HG03457 (cell line): ENCODE measurements at regions not wholly inside any gene's neighbourhood (a gene's known extent, or its start where the extent isn't known, plus 50 kb on each side); places are given as distances from the start of the nearest gene placed in this dataset.
"Not testable (repeated sequence)": the region's sequence is repeated elsewhere in the genome, so short reads cannot be mapped to it uniquely, and the experiment has no call there.

Experiments
- ATAC-seq: cut with Tn5 transposase; IDR thresholded peaks from one replicate; pipeline ENCODE4 v1.9.1; 2021; ENCODE audit warnings: moderate number of reproducible peaks; ENCODE audit not compliant: unreplicated experiment

DNA sequence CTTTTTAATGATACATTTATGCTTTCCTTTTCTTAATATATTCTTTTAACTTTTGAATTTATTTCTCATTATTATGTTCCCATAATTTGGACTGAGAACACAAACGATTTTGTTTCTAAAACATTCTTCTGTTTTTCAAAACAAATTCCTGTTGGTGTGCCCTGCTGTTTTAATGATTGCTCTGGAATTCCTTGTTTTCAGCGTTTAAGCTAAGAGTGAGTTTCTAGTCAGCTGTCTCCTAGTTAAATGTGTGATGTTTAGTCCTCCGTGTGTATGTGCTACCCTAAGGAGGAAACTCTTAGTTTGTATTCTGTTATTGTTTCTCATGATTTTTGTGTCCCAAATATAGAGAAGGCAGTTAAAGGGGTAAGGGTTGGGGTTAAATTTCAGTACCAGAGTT lies 306.1 kb upstream of the RGS17 start:
- no peak for ATAC-seq

DNA sequence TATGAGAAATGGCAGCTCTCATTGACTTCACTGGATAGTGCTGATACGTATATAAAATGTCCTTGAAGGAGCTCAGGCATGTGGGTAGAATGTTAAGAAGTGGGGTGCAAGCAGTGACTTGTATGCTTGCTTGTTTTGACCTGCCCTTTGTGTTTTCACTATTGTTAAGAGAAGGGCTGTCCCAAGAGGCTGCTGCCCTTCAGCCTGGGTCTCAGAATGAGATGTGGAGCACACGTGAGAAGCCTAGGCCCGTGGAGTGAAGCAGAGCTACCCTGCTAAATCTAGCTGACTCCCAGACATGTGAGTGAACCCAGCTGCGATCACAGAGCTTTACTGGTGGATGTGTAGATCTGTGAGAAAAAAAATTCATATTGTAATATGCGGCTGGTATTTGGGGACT lies 305.3 kb upstream of the RGS17 start:
- ATAC-seq, result no peak

DNA sequence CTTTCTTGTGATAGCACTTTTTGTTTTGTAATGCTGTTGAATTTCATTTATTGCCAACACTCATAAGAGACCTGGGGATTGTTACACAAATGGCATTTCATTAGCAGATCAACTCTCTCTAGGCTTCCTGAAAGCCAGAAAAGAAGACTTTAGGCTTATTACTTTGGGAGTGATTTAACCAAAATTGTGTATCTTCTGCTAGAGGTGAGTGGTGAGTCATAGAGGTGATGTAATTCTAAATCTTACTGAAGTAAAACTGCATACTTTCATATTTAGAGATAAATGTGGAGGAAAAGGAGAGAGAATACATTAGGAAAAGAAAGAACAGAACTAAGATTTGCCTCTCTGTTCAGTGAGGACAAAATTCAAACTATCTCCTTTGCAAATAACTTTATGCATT lies 304.7 kb upstream of the RGS17 start:
- no peak for ATAC-seq

DNA sequence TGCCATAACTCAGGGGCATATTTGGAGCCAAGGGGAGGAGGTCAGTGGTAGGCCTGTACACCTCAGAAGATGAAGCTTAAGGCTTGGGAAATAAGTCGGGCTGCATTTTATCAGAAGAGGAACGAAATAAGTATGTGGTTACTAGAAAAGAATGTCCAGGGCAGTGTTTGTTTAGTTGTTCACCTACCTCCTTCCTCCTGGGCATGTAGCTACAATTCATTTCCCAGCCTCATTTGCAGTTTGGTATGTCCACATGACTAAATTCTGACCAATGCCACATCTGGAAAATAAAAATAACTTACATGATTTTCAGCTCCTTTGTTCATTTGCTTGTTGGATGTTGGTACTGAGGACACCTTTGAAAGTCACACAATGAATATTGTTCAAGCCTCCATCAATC lies 294.5 kb upstream of the RGS17 start:
- ATAC-seq, result no peak

DNA sequence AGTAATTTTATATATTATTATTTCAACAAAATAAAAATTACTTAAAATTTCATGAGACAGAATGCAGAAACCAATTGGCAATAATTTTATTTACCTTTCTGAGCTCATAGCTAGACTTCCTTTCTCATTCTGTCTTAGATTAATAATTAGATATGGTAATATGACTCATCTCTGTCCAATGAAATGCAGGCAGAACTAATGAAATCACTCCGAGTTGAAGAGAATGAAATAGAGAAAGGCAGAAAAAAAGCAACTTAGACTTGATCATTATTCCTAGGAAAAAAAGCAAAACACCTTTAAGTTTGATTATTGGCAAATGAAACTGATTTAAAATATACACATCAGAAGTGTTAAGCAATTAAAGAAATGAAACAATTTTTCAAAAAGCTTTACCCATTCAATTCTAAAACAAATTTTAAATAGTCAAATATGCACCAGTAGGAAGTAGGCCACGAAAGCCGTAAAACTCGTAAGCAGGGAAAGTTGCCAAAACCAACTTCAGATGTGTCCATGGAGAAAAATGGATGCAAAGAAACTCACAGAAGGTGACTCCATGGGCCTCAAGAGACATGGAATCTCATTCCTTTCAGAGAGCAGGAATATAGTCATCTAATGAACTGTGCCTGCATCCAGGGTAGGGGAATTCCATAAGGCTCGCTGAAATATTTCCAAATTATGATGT lies 293.8 kb upstream of the RGS17 start:
- ATAC-seq, result no peak

DNA sequence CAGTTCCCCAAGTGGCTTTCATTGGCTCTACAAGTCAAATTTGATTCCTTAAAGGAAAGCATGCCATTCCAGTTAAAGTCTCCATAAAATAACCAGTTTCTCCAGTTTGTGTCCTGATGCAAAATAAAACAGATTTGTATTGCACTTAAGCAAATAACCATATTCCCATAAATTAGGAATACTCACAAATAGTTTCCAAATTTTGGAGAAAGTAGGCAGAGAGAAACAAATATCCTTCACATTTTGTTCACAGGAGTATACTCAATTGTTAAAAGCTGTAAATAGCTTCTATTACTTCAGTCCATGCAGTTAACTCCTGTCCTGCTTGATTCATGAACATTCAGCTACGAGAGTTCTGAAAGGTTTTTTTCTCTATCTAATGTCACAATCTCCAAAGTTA lies 281.4 kb upstream of the RGS17 start:
- ATAC-seq, result no peak

DNA sequence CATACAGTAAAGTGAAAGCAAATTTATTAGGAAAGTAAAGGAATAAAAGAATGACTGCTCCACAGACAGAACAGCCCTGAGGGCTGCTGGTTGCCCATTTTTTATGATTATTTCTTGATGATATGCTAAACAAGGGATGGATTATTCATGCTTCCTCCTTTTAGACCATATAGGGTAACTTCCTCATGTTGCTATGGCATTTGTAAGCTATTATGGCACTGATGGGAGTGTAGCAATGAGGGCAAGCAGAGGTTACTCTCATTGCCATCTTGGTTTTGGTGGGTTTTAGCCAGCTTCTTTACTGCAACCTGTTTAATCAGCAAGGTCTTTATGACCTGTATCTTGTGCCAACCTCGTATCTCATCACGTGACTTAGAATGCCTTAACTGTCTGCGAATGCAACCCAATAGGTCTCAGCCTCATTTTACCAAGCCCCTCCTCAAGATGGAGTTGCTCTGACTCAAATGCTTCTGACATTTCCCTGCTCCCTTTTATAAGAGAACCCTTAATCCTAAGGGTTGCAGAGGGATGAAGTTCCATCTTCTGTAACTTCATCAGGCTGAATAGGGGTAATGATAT lies 280.1 kb upstream of the RGS17 start:
- no peak for ATAC-seq

DNA sequence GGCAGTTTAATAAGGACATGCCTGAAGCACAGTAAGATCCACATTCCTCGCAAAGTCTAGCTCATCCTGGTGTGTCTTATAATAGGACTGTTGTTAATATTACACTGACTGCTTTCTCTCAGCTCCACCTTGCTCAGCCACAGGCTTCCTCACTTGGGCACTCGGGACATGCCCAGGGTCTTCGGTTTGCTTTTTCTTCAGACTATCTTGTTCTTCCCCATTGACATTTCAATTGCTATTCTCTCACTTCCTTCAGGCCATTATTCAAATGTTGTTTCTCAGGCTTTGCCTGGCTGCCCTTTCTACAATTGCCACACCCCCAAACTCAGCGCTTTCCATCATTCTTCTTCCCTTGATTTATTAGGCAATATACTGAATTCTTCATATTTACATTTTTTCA lies 274.8 kb upstream of the RGS17 start:
- ATAC-seq, result no peak

DNA sequence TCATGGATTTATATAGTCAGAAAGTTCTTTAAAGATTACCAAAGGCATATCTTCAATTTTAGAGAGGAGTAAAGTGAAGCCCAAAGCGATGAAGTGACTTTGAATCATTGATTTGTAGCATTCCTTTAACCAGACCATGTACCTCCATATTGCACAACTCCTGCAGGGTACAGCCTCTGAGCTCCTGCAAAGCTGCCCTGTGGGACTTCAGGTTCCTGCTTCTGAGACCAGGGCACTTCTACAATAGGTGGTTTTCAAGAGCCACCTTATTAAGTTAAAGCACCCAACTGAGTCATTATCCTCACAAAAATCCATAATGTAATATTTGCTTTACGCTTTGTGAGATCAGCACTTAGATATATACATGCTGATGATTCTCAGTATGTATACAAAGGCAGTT lies 270.7 kb upstream of the RGS17 start:
- ATAC-seq, result no peak

DNA sequence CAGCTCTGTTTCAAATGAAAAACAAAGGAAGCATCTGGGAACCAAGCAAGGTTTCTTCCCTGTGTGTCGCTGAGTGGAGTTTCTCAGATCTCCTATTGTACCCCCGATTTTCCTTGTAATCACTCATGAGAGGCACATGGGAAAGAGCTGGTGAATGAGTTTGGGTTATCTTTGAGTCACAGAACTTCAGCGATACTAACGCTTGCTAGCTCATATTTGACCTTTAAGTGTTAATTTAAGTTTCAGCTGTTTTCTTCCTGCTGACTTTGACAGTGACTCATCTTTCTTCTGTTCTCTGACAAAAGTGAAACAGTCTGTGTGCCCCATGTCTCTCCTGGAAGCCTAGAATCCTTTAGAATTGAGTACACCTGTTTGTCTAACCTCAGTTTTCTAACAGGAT lies 261.1 kb upstream of the RGS17 start:
- ATAC-seq, result no peak

DNA sequence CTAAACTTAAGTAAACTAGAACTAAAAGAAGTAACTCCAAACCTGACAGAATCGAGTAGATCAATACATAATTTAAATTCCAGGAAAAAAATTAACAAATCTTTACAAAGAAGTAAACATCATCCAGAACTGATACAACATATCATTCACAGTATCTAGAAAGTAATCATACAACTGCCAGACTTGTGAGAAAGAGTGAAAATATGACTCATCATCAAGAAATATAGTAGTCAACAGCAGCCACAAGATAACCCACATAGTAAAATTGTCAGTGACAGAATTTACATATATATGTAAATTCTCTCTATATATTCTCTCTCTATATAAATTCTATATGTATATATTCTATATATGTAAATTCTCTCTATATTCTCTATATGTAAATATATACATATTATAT lies 242.8 kb upstream of the RGS17 start:
- no peak for ATAC-seq

DNA sequence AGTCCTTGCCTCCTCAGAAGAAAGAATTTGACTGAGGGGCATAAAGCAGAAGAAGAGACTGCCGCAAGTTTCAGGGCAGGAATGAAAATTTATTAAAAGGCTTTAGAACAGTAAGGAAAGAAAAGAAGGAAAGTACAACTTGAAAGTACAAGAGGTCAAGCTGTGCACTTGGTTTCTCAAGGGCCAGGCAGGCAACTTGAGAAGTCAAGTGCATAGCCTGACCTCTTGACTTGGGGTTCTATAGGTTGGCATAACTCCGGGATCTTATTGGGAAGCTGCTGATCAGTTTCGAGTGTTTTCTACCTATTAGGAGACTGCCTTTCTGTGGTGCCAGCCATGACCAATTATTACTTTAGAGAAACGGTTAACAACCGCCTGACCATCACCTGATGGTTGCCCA lies 237.0 kb upstream of the RGS17 start:
- ATAC-seq, result no peak

DNA sequence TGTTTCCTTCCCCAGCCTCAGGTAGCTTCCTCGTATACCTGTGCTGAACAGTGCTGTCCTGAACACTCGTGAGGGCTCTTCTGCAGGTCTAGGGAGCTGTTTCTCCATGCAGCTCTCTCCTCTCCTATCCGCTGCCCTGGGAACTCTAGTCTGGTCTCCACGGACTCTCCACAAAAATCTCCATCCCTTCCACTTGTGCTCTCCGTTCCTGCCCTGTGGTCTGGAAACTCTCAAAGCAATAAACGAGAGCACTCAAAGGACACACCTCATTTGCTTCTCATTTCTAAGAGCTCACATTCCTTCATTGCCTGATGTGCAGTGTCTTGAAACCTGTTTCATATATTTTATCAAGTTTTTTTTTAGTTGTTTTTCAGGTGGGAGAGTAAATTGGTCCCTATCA lies 235.9 kb upstream of the RGS17 start:
- no peak for ATAC-seq

DNA sequence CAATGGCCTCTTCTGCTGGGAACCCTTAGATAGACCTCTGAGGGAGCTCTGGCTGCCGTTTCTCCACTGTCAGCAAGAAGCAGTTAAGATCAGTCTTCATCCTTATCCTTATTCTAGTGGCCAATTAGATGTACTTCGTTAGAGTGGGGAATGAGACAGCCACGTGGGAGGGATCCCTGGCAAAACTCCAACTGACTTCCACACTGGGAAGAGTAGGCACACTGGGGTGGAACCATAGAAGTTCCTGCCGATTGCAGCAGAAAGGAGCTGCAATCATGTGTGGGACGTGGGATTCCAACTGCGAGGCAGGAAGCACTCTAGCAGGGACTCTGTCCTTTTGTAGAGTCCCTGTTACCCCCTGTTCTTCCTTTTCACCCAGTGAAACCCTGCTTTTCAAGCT lies 226.3 kb upstream of the RGS17 start:
- ATAC-seq, result no peak

DNA sequence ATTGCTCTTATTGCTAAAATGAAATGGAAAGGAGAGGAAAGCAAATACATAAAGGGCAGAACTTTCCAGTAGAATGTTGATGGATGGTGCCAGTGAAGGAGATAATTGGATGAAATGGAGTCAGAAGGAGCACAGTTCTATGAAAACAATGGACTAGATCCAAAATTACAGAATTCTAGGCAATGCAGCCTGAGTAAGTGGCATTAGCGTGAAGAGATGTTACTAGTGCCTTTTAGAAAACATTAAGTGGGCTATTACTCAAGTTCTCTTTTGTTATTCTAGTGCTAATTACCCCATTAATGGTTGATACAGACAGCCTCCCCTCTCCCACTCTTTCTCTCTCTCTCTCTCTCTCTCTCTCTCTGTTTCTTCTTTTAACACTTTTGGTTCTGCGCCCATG lies 209.5 kb upstream of the RGS17 start:
- ATAC-seq, result no peak

DNA sequence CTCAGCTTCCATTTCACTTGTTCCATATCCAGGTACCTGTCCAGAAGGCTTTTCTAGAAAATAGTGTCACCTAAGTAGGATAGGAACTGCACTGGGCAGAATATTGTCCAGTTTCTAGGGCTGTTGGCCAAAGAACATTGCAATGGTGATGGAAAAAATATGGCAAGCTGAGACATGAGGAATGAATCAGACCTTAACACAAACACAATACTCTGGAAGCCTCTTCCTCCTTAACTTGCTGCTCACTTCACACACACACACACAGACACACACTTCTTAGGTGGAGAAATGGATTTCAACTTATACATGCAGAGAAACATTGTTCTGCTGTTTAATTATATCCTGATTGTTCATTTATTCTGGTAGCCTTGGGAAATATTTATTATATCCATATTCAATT lies 203.0 kb upstream of the RGS17 start:
- ATAC-seq, result no peak

DNA sequence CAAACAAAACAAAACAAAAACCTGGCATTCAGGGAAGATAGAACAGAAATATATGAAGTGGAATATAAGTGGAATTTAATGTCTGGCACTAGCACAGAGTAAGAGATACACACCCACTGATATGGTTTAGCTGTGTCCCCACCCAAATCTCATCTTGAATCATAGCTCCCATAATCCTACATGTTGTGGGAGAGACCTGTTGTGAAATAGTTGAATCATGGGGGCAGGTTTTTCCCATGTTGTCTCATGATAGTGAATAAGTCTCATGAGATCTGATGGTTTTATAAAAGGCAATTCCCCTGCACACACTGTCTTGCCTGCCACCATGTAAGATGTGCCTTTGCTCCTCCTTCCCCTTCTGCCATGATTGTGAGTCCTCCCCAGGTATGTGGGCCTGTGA lies 200.1 kb upstream of the RGS17 start:
- ATAC-seq, result not testable (repeated sequence)

DNA sequence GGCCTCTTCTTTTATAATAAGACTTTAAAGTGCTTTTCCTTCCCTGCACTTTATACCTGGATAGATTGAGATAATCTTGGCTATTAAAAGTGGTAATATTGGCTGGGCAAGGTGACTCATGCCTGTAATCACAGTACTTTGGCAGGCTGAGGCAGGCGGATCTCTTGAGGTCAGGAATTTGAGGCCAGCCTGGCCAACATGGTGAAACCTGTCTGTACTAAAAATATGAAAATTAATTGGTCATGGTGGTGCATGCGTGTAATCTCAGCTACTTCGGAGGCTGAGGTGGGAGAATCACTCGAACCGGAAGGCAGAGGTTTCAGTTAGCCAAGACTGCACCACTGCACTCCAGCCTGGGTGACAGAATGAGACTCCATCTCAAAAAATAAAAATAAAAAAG lies 197.1 kb upstream of the RGS17 start:
- no peak for ATAC-seq

DNA sequence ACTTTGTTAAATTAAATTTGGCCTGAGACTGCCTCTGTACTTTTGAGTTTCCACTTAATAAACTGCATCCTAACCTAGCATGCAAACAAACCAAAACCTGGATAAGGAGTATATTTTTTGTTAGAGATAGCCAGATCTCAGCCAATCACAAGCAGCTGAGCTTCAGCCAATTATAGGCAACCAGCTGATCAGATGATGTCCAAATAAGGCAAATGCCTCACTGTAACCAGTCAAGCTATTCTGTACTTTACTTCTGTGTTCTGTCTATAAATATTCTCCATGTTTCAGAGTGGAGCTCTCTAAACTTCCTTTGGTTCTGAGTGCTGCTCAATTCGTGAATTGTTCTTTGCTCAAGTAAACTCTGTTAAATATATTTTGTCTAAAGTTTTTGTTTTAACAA lies 194.6 kb upstream of the RGS17 start:
- ATAC-seq, result no peak

DNA sequence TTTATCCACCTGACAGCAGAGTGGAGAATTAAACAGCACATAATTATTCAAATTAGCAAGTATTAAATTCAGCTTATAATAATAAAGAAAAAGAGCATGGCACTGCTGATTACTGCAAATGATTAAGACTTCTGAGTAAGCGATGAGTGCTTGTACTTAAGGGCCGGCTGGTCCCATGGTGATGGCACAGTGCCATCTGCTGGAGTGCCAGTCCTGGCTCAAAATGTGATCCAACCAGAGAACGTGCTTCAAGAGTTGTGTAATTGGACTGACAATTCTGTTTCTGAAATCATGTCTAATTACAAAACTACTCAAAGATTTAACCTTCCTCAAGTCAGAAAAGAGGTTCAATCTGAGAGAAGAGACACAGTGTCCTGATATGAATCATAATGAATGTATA lies 181.6 kb upstream of the RGS17 start:
- ATAC-seq, result no peak

DNA sequence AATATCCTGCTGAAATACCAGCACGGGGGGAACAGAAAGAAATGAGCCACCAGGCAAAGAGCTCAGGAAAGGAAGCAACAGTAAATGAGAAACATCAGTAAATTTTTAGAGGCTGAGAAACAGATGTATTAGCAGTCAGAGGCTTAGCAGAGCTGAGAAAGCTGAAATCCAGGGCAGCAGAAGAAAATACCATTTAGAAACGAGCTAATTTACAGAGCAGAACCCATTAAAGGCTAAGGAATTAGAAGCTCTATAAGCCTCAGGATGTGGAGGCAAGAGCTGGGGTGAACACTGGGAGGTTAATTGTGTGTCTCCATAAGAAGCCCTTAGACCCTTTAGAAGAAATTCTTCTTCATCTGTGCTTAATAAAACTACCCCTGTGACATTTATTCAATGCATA lies 178.6 kb upstream of the RGS17 start:
- ATAC-seq, result no peak

DNA sequence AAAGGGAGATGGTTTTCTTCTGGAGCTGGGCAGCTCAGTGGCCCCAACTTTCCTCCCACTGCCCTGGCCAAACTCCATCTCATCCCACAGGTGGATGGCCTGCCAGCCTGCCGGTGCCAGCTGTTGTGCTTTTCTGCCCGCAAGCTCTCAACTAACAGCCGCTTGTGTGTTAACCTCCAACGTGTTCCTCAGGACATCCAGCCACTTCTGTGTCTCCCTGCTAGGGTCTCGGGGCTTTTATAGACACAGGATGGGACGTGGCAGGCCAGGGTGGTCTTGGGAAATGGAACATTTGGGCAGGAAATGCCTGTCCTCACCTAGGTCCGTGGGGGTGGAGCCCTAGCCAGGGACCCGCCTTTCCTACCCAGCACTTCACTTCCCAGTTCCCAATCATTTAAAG lies 171.1 kb upstream of the RGS17 start:
- no peak for ATAC-seq

DNA sequence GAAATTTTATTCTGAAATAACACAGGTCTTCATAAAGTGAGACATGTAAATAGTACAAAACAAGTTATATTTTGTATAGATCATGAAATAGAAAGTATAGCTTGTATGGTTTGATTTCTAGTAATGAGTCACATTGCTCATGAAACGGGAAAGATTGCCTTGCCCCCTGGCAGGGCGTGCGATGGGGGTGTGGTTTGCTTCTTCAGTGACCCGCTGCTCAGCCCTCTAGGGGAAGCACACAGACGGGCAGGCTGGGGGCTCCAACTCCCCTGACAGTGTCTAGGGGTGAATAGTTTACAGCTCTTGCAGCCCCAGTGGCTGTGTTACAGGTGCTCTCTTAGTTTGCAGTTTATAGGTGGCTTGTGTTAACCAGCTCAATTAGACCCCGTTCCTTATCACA lies 170.5 kb upstream of the RGS17 start:
- no peak for ATAC-seq
